GM03348 (cell line): ENCODE measurements at regions not wholly inside any gene's neighbourhood (a gene's known extent, or its start where the extent isn't known, plus 50 kb on each side); places are given as distances from the start of the nearest gene placed in this dataset.
"Not testable (repeated sequence)": the region's sequence is repeated elsewhere in the genome, so short reads cannot be mapped to it uniquely, and the experiment has no call there.

Experiments used
- DNase-seq: peaks from one replicate; pipeline ENCODE4 v3.0.0; 2012; ENCODE audit warnings: low spot score

DNA sequence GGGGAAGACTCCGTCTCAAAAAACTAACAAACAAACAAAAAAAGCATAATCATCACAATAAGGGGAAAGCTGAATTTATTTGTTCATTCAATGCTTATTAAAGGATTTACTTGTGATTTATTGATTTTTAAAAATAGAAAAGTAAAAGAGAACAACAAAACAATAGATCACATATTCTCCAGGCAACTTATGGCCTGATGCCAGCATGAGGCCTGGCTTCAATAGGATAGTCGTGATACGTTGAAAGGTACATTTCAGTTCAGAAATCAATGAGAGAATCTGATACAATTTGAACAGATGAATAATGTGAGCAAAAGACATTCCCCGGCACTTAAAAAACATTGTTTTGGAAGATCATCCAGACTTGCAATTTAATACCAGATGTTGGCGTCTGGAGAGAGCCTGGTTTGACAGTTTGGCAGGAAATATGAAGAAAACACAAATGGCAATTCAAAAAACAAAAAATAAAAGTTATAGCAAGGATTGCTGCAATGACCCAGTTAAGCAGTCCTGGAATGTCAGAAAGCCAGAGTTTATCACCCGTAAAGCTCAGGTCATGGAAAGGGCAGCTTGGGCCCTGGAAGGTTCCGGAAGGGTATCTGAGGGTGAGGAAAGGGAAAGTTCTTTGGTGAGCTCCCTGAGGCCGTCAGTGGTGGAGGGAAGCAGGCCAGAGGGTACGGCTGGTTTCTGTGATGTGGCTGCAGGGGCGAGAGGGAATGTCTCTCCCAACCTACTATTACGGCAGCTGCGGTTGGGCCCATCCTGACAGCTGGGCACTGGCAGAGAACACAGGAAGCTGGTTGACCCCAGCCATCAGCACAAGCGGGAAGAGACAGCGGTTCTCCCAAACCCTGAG is 230.2 kb upstream of the HES1 start:
- peak; percentile 27 for DNase-seq

GRCh38 chr3:193906849-193907410 is 229.0 kb upstream of the HES1 start:
- DNase-seq = no peak

GRCh38 chr3:193908181-193908744 is 227.7 kb upstream of the HES1 start:
- DNase-seq = no peak

DNA sequence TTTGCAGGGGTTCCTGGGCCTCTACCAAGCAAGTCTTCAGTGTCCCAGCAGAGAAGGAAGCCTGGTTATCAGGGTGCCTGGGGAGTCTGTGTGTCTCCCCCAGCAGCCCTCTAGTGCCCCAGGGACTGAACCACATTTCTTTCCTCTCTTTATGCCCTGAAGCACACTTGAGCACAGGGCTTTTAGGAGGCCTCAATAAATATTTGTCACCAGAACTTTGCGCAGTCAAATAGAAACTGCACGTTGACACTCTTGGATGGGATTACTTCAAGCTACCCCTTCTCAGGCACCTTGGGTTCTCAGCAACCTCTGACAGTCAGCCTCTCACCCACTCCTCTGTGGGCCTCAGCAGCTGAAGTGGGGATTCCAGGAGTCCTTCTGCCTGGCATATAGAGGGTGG is 226.6 kb upstream of the HES1 start:
- DNase-seq = no peak

GRCh38 chr3:193910310-193910709 is 225.6 kb upstream of the HES1 start:
- DNase-seq = no peak

- DNase-seq = no peak
These were observed 224.8 kb upstream of the HES1 start for GRCh38 chr3:193910886-193911738.

DNA sequence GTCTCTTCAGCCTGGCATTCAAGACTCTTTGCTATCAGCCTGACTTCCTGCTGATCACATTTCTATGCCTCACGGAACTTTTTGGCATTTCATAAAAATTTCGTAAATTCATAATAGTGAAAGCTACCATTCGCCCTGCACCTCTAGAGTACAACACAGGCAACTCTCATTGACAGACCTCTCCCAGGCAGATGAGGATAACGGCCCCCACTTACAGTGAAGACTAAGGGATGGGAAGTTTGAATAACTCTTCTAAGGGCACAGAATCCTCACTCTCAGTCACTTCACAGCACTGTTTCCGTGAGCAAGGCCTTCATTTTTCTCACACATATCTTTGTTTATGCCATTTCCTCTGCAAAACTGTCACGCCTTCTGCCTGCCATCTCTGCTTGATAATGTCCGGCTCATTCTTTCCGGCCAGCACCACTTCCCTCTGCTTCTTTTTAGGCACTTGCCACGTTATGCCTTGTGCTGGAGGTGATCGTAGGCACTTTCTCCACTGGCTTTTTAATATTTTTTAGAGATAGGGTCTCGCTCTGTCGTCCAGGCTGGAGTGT is 224.1 kb upstream of the HES1 start:
- no peak for DNase-seq

GRCh38 chr3:193912621-193913178 is 223.2 kb upstream of the HES1 start:
- no peak for DNase-seq

GRCh38 chr3:193914602-193915001 is 221.3 kb upstream of the HES1 start:
- DNase-seq = no peak

DNA sequence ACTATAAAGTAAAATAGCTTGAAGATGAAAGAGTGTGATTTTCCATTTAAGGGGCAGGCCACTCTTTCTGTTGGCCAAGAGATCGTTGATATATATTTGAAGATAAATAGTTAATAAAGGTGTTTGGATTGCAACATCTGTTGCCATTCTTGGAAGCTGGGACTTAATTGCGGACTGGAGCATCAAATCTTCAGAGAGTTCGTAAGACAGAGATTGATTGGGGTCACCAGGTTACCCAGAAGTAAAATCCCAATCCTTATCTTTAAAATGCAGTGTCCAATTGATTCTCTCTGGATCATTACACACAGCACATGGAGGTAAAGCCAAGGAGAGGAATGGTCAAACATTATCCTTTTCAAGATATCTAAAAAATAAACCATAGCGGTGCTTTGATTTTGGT is 220.8 kb upstream of the HES1 start:
- DNase-seq = no peak

GRCh38 chr3:193915613-193916012 is 220.3 kb upstream of the HES1 start:
- no peak for DNase-seq

DNA sequence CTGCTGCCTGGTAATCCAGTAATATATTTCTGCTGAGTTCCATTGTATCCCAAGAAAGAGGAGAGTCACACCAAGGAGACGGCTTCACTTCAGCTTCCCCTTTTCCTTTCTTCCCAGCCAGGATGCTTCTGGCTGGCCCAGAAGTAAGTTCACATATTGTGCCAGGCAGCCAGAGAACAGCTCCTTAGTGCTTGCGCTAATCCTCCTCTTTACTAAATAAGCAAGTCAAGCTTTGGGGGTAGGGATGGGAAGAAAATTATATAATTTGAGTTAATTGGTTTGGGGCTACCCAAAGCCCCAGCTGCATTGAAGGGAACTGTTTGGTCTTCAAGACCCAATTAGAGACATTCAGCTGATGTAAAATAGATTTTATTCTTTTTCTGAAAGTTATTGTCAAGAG is 218.8 kb upstream of the HES1 start:
- DNase-seq = no peak

DNA sequence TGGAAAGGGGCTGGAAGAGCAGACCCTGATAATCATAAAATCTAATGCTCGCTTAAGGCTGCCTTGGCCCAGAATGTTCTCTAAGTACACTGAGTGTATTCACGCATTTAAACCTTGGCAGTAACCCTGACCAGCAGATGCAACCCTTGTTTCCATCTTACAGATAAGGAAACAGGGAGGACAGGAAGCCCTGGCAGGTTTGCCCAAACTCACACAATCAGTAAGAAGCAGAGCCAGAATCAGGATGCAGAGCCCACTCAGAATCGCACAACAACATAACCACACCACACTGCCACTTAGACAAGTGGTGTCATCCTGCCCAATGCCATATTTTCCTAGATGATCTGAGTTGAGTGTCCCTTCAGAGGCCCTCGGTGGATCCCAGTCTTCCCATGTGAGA is 214.5 kb upstream of the HES1 start:
- no peak for DNase-seq

DNA sequence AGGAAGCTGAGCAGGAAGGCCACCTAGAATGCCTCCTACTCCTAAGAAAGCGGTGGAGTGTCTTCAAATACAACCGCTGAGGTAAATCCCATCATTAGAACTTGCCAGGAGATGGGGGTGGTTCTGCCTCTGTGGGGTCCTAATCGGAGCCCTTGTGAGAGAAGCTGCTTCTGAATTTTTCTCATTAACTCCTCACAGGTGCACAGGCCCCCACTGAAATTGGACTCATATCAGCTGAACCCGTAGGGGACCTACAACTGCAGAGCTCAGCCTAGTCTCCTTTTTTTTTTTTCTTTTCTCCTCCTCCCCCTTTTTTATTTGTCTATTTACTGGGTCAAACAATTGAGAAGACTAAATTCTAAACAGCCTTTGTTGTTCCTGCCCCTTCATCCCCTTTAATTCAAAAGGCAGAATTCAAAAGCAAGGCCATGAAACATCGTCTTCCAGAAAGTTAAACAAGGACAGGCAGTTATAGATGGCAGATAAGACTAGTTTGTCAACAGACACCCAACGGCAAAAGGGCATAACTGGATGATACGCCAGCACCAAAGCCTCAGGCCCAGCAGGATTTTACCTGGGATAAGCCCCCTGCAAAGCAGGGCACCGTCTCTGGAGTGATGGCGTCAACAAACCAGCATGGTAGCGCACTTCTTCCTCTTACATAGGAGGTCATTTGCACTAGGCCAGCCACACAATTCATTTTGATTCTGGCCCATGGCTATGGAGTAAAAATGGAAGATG is 213.7 kb upstream of the HES1 start:
- DNase-seq = no peak

DNA sequence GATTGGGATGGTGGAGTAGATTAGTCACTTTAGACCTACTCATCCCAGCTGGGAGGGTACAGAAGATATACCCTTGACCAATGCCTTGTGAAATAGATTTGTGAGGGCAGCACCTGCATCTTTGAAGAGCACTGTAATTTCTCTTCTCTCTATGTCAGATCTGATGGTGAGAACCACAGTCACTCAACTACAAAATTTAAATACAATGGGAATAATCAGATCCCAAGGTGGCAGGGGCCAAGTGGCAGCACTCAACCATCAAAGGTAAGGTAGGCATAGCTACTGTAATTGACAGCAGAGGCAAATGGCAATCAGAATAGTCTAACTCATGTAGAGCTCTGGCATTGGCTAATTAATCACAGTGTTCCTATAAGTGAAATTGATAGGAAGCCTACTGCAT is 212.0 kb upstream of the HES1 start:
- DNase-seq = not testable (repeated sequence)

DNA sequence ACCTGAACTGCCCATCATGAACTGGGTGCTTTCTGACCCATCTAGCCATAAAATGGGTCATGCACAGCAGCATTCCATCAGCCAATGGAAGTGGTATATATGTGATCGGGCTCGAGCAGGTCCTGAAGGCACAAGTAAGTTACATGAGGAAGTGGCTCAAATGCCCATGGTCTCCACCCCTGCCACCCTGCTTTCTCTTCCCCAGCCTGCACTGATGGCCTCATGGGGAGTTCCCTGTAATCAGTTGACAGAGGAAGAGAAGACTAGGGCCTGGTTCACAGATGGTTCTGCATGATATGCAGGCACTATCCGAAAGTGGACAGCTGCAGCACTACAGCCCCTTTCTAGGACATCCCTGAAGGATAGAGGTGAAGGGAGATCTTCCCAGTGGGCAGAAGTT is 209.9 kb upstream of the HES1 start:
- not testable (repeated sequence) for DNase-seq

- DNase-seq = not testable (repeated sequence)
These were observed 208.3 kb upstream of the HES1 start for GRCh38 chr3:193927413-193928206.

- no peak for DNase-seq
These were observed 207.4 kb upstream of the HES1 start for GRCh38 chr3:193928354-193929209.

GRCh38 chr3:193929373-193929772 is 206.6 kb upstream of the HES1 start:
- DNase-seq = no peak
